ENCODE measurements at regions not wholly inside any gene's neighbourhood (a gene's known extent, or its start where the extent isn't known, plus 50 kb on each side); places are given as distances from the start of the nearest gene placed in this dataset.

DNA sequence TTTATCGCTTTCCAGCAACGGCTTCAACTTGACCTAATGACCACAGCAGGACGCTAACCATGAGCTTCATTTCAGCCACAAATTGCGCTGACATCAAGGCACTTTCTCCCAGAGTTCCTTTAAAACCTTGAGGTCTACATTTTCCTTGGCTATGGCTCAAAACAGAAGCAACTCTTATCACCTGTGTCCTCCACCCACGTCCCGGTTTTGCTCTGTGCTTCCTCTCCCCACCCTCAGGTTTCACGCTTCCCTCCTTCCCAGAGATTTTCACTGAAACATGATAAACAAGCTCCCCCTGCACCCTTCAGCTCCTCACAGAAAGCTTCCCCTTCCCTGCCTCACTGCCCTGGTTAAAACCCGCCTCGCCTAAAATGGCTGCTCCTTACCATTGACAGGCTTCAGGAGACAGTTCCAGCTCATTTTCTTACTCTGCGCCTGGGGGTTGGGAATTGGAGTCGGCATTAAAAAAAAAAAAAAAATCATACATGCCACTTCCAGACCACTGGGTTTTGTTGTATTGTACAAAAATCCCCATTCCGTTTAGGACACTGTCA is 229.5 kb downstream of the UBE3D start:
- no peaks in the 10 kb centered on the region for H3K36me3 ChIP-seq
- H3K27ac ChIP-seq, result no peak overlapping the region
- no peaks in the 10 kb centered on the region for H3K4me1 ChIP-seq
- no peak for DNase-seq
- no peaks in the 10 kb centered on the region for H3K27me3 ChIP-seq
- H3K9me3 ChIP-seq, result no peaks in the 10 kb centered on the region
- no peak overlapping the region for H3K4me3 ChIP-seq
- no peak for TF ChIP-seq POLR2A (IDR thresholded peaks at IDR 0.05)
- TF ChIP-seq, protein P1, sequence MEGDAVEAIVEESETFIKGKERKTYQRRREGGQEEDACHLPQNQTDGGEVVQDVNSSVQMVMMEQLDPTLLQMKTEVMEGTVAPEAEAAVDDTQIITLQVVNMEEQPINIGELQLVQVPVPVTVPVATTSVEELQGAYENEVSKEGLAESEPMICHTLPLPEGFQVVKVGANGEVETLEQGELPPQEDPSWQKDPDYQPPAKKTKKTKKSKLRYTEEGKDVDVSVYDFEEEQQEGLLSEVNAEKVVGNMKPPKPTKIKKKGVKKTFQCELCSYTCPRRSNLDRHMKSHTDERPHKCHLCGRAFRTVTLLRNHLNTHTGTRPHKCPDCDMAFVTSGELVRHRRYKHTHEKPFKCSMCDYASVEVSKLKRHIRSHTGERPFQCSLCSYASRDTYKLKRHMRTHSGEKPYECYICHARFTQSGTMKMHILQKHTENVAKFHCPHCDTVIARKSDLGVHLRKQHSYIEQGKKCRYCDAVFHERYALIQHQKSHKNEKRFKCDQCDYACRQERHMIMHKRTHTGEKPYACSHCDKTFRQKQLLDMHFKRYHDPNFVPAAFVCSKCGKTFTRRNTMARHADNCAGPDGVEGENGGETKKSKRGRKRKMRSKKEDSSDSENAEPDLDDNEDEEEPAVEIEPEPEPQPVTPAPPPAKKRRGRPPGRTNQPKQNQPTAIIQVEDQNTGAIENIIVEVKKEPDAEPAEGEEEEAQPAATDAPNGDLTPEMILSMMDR (IDR thresholded peaks at IDR 0.05), result no peak

GRCh38 chr6:82840571-82840970 is 225.1 kb downstream of the UBE3D start:
- TF ChIP-seq, protein P1 (IDR thresholded peaks at IDR 0.05), result no peak
- no peak for TF ChIP-seq POLR2A (IDR thresholded peaks at IDR 0.05)
- no peaks in the 10 kb centered on the region for H3K27me3 ChIP-seq
- no peak for DNase-seq
- H3K4me1 ChIP-seq, result no peaks in the 10 kb centered on the region
- no peak overlapping the region for H3K27ac ChIP-seq
- H3K9me3 ChIP-seq, result no peaks in the 10 kb centered on the region
- H3K36me3 ChIP-seq, result no peaks in the 10 kb centered on the region
- H3K4me3 ChIP-seq, result no peak overlapping the region

DNA sequence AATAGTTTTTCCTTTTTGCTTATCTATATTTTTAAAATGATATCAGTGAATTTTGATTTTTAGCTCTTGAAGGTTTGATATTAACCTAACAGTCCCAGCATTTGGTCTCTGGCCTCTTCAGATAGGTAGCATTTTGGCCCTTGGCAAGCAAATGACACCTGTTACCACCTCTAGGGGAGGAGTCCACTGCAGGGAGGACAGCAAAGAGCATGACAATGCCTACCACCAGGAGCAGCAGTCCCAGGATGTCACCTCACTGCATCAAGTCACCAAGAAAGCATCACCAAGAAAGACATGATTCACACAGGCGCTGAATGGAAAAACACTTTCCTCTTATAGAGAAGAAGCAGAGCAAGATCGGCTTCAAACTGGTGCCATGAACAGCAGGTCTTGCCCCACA is 224.3 kb downstream of the UBE3D start:
- no peak for TF ChIP-seq POLR2A (IDR thresholded peaks at IDR 0.05)
- TF ChIP-seq, protein P1 (IDR thresholded peaks at IDR 0.05), result no peak
- H3K9me3 ChIP-seq, result no peaks in the 10 kb centered on the region

More for the DNA sequence above, 224.3 kb downstream of the UBE3D start:
- H3K4me1 ChIP-seq, result no peaks in the 10 kb centered on the region
- no peak for DNase-seq
- no peak overlapping the region for H3K27ac ChIP-seq
- no peak overlapping the region for H3K4me3 ChIP-seq
- H3K27me3 ChIP-seq, result no peaks in the 10 kb centered on the region
- no peaks in the 10 kb centered on the region for H3K36me3 ChIP-seq
